Erythroblast (primary cell): ENCODE measurements at regions not wholly inside any gene's neighbourhood (a gene's known extent, or its start where the extent isn't known, plus 50 kb on each side); places are given as distances from the start of the nearest gene placed in this dataset.

Source experiments
- GATA1 ChIP-seq: IDR thresholded peaks from 2 replicates; pipeline ENCODE4 v1.6.1; 2011; ENCODE audit warnings: low read depth, mild to moderate bottlenecking, control low read depth, low read length, moderate library complexity
- POLR2A ChIP-seq: IDR thresholded peaks from 2 replicates; pipeline ENCODE4 v1.6.1; 2011; ENCODE audit warnings: mild to moderate bottlenecking, low read length

DNA sequence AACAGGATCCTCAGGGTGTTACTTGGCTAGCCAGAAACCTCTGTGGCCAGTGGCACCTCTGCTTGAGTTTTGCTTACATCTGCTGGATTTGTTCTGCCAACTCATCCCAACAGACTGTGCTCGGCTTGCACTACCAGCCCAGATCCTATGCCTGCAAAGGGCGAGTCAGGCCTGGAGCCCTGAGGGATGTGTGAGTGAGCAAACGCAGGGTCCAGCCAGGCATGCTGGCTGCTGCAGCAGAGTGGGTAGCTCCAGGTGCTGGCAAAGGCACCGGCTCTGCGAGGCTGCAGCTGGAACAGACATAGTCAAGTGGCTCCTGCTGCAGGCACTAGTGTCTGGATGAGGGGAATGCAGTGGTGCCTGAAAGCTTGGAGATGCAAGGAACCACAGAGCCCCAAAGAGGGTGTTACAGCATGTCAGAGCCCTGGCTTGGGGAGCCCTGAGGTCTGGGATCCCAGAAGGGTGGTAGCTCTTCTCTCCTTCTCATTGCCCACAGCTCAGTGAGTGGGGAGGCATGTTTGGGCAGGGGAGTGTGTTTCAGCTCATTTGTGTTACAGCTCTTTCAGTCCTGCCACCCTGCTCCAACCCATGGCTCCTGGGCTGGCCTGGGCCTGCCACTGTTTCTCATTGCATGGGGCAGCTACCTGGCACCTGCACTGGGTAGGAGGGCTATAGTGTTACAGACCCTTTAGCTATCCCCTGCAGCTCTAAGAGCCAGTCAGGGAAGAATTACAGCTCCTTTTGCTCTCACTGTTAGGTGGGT lies 332.6 kb downstream of the TAF11L14 start:
- TF ChIP-seq POLR2A: no peak
- TF ChIP-seq GATA1: no peak
